ENCODE measurements at regions not wholly inside any gene's neighbourhood (a gene's known extent, or its start where the extent isn't known, plus 50 kb on each side); places are given as distances from the start of the nearest gene placed in this dataset.

DNA sequence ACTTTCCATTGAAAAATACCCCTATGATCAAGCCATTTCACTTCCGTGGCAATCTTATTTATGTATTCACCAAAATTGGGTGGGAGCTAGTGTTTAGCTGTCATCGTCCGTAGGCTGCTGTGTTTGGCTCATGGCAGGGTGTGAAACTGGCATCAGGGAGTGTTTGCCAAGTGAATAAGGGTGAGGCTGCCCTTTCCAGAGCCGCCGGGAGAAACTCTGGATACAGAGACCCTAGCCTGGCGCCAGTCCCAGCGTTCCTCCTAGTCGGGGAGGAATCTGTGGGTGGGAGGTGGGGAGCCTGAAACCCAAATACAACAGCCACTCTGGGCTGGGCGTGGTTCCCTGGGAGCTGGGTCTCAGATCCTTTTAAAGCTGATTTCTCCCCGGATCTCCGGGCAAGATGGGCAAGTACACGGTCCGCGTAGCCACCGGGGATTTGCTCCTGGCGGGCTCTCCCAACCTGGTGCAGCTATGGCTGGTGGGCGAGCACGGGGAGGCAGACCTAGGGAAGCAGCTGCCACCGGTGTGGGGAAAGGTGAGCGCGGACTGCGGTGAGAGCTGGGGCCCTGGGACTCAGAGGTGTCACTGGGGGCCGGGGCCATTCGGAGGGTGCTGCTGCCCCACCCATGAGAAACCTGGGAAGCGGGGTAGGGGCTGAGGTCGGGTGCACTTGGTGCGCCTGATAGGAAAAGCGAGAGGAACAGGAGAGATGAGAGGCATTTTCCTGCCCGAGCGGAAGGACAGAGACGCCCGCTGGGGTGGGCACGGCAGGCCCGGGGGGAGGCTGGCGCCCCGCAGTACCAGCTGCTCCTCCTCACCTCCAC is 62.1 kb upstream of the TEKT1 start:
- Histone ChIP-seq H3K27ac (ENCODE audit: low read depth, low read length) (no peak overlapping the region), H3K4me3 (ENCODE audit: low read depth, low read length) (no peak overlapping the region), H3K4me1 (ENCODE audit: control insufficient read depth, insufficient read depth, low read length, unreplicated experiment) (no peaks in the 10 kb centered on the region), H3K79me2 (ENCODE audit: control insufficient read depth, insufficient read depth, low read length, unreplicated experiment) (no peaks in the 10 kb centered on the region), H3K36me3 (ENCODE audit: insufficient read depth, low read length) (no peaks in the 10 kb centered on the region), H3K27me3 (ENCODE audit: insufficient read depth, low read length) (peaks cover 64% of the 10 kb centered on the region), H2AFZ (ENCODE audit: low read length, unreplicated experiment) (no peak overlapping the region)

DNA sequence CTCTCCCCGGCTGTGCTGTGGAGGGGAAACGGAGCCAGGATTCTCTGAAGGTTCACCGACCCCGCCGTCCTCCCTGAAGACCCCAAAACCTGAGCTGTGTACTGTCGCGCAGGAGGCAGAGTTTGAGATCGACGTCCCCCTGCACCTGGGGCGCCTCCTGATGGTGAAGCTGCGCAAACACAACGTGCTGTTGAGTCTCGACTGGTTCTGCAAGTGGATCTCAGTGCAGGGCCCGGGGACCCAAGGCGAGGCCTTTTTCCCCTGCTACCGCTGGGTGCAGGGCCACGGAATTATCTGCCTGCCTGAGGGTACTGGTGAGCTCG is 62.6 kb upstream of the TEKT1 start:
- Histone ChIP-seq H2AFZ (ENCODE audit: low read length, unreplicated experiment) (no peak overlapping the region), H3K36me3 (ENCODE audit: insufficient read depth, low read length) (no peaks in the 10 kb centered on the region), H3K27me3 (ENCODE audit: insufficient read depth, low read length) (peaks cover 61% of the 10 kb centered on the region), H3K27ac (ENCODE audit: low read depth, low read length) (no peak overlapping the region), H3K4me1 (ENCODE audit: control insufficient read depth, insufficient read depth, low read length, unreplicated experiment) (no peaks in the 10 kb centered on the region), H3K4me3 (ENCODE audit: low read depth, low read length) (no peak overlapping the region), H3K79me2 (ENCODE audit: control insufficient read depth, insufficient read depth, low read length, unreplicated experiment) (no peaks in the 10 kb centered on the region)

DNA sequence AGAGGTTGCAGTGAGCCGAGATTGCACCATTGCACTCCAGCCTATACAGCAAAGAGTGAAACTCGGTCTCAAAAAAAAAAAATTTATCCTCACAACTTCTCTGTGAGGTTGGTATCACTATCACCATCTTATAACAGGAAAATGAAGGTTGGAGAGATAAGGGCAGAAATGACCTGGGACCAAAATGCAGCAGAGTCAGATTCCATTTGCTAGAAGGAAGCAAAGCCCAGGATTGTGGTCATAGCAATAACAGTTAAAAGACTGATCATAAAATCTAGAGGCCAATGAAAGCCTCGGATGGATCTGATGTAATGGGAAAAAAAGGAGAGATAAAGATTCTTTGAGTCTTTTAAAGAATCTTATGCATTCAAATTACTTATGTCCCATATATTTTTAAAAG is 69.6 kb upstream of the TEKT1 start:
- Histone ChIP-seq H3K79me2 (ENCODE audit: control insufficient read depth, insufficient read depth, low read length, unreplicated experiment) (no peaks in the 10 kb centered on the region), H2AFZ (ENCODE audit: low read length, unreplicated experiment) (no peak overlapping the region), H3K36me3 (ENCODE audit: insufficient read depth, low read length) (no peaks in the 10 kb centered on the region), H3K27me3 (ENCODE audit: insufficient read depth, low read length) (peaks cover 14% of the 10 kb centered on the region), H3K27ac (ENCODE audit: low read depth, low read length) (no peak overlapping the region), H3K4me3 (ENCODE audit: low read depth, low read length) (no peak overlapping the region), H3K4me1 (ENCODE audit: control insufficient read depth, insufficient read depth, low read length, unreplicated experiment) (no peaks in the 10 kb centered on the region)

GRCh38 chr17:6903326-6903900 is 71.9 kb upstream of the TEKT1 start:
- Histone ChIP-seq H2AFZ (ENCODE audit: low read length, unreplicated experiment) (no peak overlapping the region), H3K4me3 (ENCODE audit: low read depth, low read length) (no peak overlapping the region), H3K4me1 (ENCODE audit: control insufficient read depth, insufficient read depth, low read length, unreplicated experiment) (no peaks in the 10 kb centered on the region), H3K27ac (ENCODE audit: low read depth, low read length) (no peak overlapping the region), H3K79me2 (ENCODE audit: control insufficient read depth, insufficient read depth, low read length, unreplicated experiment) (no peaks in the 10 kb centered on the region), H3K36me3 (ENCODE audit: insufficient read depth, low read length) (no peaks in the 10 kb centered on the region), H3K27me3 (ENCODE audit: insufficient read depth, low read length) (no peaks in the 10 kb centered on the region)

DNA sequence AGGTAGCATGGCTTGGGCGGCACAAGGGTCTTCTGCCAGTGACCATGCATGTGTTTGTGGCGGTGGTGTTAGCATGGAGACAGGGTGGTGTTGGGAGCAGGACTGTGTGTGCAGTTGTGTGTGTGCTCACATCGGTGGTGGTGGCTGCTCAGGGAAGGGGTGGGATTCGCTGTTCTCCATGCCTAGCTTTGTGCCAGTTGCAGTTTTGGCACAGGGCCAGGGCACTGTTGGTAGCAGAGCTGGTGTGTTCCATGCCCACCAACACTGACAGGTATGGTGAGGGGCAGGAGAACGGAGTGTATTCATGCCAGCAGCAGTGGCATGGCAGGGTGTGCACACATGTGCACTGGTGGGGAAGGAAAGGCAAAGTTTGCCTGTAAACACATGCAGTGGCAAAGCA is 77.3 kb upstream of the TEKT1 start:
- H3K36me3 ChIP-seq (ENCODE audit: insufficient read depth, low read length) = no peaks in the 10 kb centered on the region
- no peak overlapping the region for H3K27ac ChIP-seq (ENCODE audit: low read depth, low read length)
- no peak overlapping the region for H3K4me3 ChIP-seq (ENCODE audit: low read depth, low read length)
- H3K4me1 ChIP-seq (ENCODE audit: control insufficient read depth, insufficient read depth, low read length, unreplicated experiment) = no peaks in the 10 kb centered on the region
- H3K27me3 ChIP-seq (ENCODE audit: insufficient read depth, low read length) = no peaks in the 10 kb centered on the region
- no peaks in the 10 kb centered on the region for H3K79me2 ChIP-seq (ENCODE audit: control insufficient read depth, insufficient read depth, low read length, unreplicated experiment)
- no peak overlapping the region for H2AFZ ChIP-seq (ENCODE audit: low read length, unreplicated experiment)

DNA sequence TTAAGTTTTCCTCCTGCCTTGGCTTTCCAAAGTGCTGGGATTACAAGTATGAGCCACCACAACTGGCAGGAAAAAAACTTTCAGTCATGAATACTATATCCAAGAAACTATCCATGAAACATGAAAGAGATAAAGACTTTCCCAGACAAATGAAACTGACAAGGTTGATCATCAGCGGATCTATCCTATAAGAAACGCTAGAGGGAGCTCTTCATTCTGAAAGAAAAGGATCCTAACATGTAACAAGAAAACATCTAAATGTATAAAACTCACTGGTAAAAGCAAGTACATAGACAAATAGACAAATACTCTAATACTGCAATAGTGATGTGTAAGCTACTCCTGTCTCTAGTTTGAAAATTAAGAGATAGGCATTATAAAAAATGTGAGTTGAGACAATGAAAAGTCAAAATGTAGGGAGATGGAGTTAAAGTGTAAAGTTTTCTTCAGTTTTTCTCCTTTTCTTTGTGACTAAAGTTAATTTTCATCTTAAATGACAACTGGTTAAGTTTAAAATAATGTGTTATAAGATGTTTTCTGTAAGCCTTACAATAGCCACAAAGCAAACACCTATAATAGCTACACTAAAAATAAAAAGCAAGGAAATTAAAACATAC is 79.6 kb upstream of the TEKT1 start:
- no peaks in the 10 kb centered on the region for H3K27me3 ChIP-seq (ENCODE audit: insufficient read depth, low read length)
- no peak overlapping the region for H2AFZ ChIP-seq (ENCODE audit: low read length, unreplicated experiment)
- H3K4me1 ChIP-seq (ENCODE audit: control insufficient read depth, insufficient read depth, low read length, unreplicated experiment) = peaks cover 5% of the 10 kb centered on the region
- H3K27ac ChIP-seq (ENCODE audit: low read depth, low read length) = no peak overlapping the region
- H3K36me3 ChIP-seq (ENCODE audit: insufficient read depth, low read length) = no peaks in the 10 kb centered on the region
- H3K79me2 ChIP-seq (ENCODE audit: control insufficient read depth, insufficient read depth, low read length, unreplicated experiment) = no peaks in the 10 kb centered on the region
- no peak overlapping the region for H3K4me3 ChIP-seq (ENCODE audit: low read depth, low read length)

DNA sequence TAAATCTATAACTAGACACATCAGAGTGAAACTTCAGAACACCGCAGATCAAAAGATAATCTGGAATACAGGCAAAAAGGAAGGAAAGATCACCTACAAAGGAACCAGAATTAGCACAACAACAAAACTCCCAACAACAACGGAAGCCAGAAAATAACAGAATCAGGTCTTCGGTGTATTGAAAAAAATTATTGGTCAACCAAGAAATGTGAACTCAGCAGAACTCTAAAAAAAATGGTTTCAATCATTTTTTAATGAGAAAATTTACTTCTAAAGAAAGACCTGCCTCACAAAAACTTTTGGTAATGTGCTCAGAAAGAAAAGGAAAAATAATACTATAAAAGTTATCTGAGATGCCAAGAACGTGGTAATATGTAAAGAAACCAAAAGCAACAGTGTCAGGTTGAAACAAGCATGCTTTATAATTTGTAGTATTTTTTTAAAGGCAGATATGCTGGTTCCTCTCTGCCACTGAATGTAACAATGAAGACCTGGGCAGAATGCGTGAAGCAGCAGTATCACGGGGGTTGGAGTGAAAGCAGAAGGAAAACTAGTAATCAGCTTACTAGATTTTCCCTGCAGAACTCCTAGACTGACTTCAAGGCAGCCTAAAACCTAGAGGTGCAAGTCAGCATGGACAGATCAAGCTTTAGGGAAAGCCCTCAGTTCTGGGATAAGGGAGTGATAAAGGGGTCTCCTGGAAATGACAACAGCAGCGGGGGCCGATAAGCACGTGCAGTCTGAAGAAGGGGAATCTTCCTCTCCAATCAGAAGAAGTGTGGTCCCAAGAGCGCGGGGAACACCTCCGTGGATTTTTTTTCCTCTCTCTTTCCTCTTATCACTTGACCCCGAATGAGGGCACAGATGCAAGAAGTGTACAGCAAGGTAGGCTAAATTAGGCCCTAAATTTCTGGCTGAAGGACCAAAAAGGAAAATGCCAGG is 80.9 kb upstream of the TEKT1 start:
- no peak overlapping the region for H2AFZ ChIP-seq (ENCODE audit: low read length, unreplicated experiment)
- H3K36me3 ChIP-seq (ENCODE audit: insufficient read depth, low read length) = no peaks in the 10 kb centered on the region
- no peak overlapping the region for H3K27ac ChIP-seq (ENCODE audit: low read depth, low read length)
- no peaks in the 10 kb centered on the region for H3K79me2 ChIP-seq (ENCODE audit: control insufficient read depth, insufficient read depth, low read length, unreplicated experiment)
- H3K4me3 ChIP-seq (ENCODE audit: low read depth, low read length) = no peak overlapping the region
- H3K4me1 ChIP-seq (ENCODE audit: control insufficient read depth, insufficient read depth, low read length, unreplicated experiment) = peaks cover 5% of the 10 kb centered on the region
- H3K27me3 ChIP-seq (ENCODE audit: insufficient read depth, low read length) = no peaks in the 10 kb centered on the region

- no peaks in the 10 kb centered on the region for H3K27me3 ChIP-seq (ENCODE audit: insufficient read depth, low read length)
- H3K36me3 ChIP-seq (ENCODE audit: insufficient read depth, low read length) = no peaks in the 10 kb centered on the region
- H3K4me3 ChIP-seq (ENCODE audit: low read depth, low read length) = peak overlapping the region; percentile 68
- peaks cover 5% of the 10 kb centered on the region for H3K4me1 ChIP-seq (ENCODE audit: control insufficient read depth, insufficient read depth, low read length, unreplicated experiment)
- no peak overlapping the region for H3K27ac ChIP-seq (ENCODE audit: low read depth, low read length)
- no peaks in the 10 kb centered on the region for H3K79me2 ChIP-seq (ENCODE audit: control insufficient read depth, insufficient read depth, low read length, unreplicated experiment)
- H2AFZ ChIP-seq (ENCODE audit: low read length, unreplicated experiment) = peak overlapping the region; percentile 12
These were observed 82.0 kb upstream of the ALOX12 start for GRCh38 chr17:6913608-6914443.

GRCh38 chr17:6914711-6915110 is 81.1 kb upstream of the ALOX12 start:
- Histone ChIP-seq H3K4me1 (ENCODE audit: control insufficient read depth, insufficient read depth, low read length, unreplicated experiment) (peaks cover 5% of the 10 kb centered on the region), H3K27ac (ENCODE audit: low read depth, low read length) (no peak overlapping the region), H2AFZ (ENCODE audit: low read length, unreplicated experiment) (no peak overlapping the region), H3K27me3 (ENCODE audit: insufficient read depth, low read length) (no peaks in the 10 kb centered on the region), H3K4me3 (ENCODE audit: low read depth, low read length) (no peak overlapping the region), H3K36me3 (ENCODE audit: insufficient read depth, low read length) (no peaks in the 10 kb centered on the region), H3K79me2 (ENCODE audit: control insufficient read depth, insufficient read depth, low read length, unreplicated experiment) (no peaks in the 10 kb centered on the region)

GRCh38 chr17:6915620-6916019 is 80.2 kb upstream of the ALOX12 start:
- Histone ChIP-seq H3K27ac (ENCODE audit: low read depth, low read length) (no peak overlapping the region), H3K36me3 (ENCODE audit: insufficient read depth, low read length) (no peaks in the 10 kb centered on the region), H2AFZ (ENCODE audit: low read length, unreplicated experiment) (no peak overlapping the region), H3K27me3 (ENCODE audit: insufficient read depth, low read length) (no peaks in the 10 kb centered on the region), H3K79me2 (ENCODE audit: control insufficient read depth, insufficient read depth, low read length, unreplicated experiment) (no peaks in the 10 kb centered on the region), H3K4me3 (ENCODE audit: low read depth, low read length) (no peak overlapping the region), H3K4me1 (ENCODE audit: control insufficient read depth, insufficient read depth, low read length, unreplicated experiment) (peaks cover 5% of the 10 kb centered on the region)

Measured in ACC112 (cell line).